Fibroblast of lung (primary cell): ENCODE measurements at regions not wholly inside any gene's neighbourhood (a gene's known extent, or its start where the extent isn't known, plus 50 kb on each side); places are given as distances from the start of the nearest gene placed in this dataset.

ENCODE experiments used
- EZH2 ChIP-seq: IDR thresholded peaks from 2 replicates; pipeline ENCODE4 v1.5.1; 2012; ENCODE audit warnings: low read length, control low read depth, mild to moderate bottlenecking; ENCODE audit errors: missing control alignments
- TF ChIP-seq, protein P1 (sequence below), 2 donors: IDR thresholded peaks in 1 of 2; conservative IDR thresholded peaks in 1 of 2; 1 replicate in 1 of 2; 2 replicates in 1 of 2; pipeline ENCODE4 v1.5.1; 2011 to 2012; ENCODE audit warnings: low read length in 2 of 2, control low read depth in 1 of 2, inconsistent platforms in 1 of 2, low read depth in 1 of 2, mild to moderate bottlenecking in 1 of 2

GRCh38 chr9:103431809-103432208 is 436.7 kb downstream of the CYLC2 start:
- TF ChIP-seq EZH2, result no peak
- TF ChIP-seq, protein P1, sequence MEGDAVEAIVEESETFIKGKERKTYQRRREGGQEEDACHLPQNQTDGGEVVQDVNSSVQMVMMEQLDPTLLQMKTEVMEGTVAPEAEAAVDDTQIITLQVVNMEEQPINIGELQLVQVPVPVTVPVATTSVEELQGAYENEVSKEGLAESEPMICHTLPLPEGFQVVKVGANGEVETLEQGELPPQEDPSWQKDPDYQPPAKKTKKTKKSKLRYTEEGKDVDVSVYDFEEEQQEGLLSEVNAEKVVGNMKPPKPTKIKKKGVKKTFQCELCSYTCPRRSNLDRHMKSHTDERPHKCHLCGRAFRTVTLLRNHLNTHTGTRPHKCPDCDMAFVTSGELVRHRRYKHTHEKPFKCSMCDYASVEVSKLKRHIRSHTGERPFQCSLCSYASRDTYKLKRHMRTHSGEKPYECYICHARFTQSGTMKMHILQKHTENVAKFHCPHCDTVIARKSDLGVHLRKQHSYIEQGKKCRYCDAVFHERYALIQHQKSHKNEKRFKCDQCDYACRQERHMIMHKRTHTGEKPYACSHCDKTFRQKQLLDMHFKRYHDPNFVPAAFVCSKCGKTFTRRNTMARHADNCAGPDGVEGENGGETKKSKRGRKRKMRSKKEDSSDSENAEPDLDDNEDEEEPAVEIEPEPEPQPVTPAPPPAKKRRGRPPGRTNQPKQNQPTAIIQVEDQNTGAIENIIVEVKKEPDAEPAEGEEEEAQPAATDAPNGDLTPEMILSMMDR (conservative IDR thresholded peaks at IDR 0.05 in 1 of 2, IDR thresholded peaks at IDR 0.05 in 1 of 2; ENCODE audit: low read depth in 1 of 2, low read length in 2 of 2), result no peak
